A673 (cell line): ENCODE measurements at regions not wholly inside any gene's neighbourhood (a gene's known extent, or its start where the extent isn't known, plus 50 kb on each side); places are given as distances from the start of the nearest gene placed in this dataset.

ENCODE experiments used
- CTCF ChIP-seq: fragments of 300-800, 200-600 bp; sonication (generic); conservative IDR thresholded peaks from 2 replicates; pipeline ENCODE4 v1.5.1; 2017; ENCODE audit warnings: low read depth, mild to moderate bottlenecking, antibody characterized with exemption, low read length, moderate library complexity, mixed read lengths
- EZH2 ChIP-seq: fragments of 200-600 bp; sonication (generic); IDR thresholded peaks from 2 replicates; pipeline ENCODE4 v1.6.1; 2017; ENCODE audit warnings: borderline replicate concordance, low read depth, mild to moderate bottlenecking, mixed read lengths, antibody characterized with exemption, low read length; ENCODE audit not compliant: poor library complexity, severe bottlenecking

- TF ChIP-seq CTCF (no peak), EZH2 (no peak)
These were observed 1458.7 kb downstream of the CDH11 start for GRCh38 chr16:63663155-63663554.
